SK-N-MC (cell line): ENCODE measurements at regions not wholly inside any gene's neighbourhood (a gene's known extent, or its start where the extent isn't known, plus 50 kb on each side); places are given as distances from the start of the nearest gene placed in this dataset.

Experiments
- DNase-seq: peaks from one replicate; pipeline ENCODE4 v3.0.0-alpha.2; 2011; ENCODE audit warnings: low read depth, low spot score
- H3K27ac ChIP-seq: fragments of 200-600 bp; sonication (generic); 2 replicates; pipeline ENCODE4 v1.5.1; 2016; ENCODE audit warnings: mixed run types
- H3K36me3 ChIP-seq: fragments of 200-600 bp; sonication (generic); 2 replicates; pipeline ENCODE4 v1.6.1; 2017; ENCODE audit warnings: antibody characterized with exemption, low read length, mixed read lengths; ENCODE audit not compliant: insufficient read depth
- H3K4me3 ChIP-seq: fragments of 200-600 bp; sonication (generic); 2 replicates; pipeline ENCODE4 v1.5.1; 2016
- H3K9ac ChIP-seq: fragments of 200-600 bp; sonication (generic); 2 replicates; pipeline ENCODE4 v1.8.0; 2017; ENCODE audit warnings: mixed run types, mixed read lengths; ENCODE audit not compliant: insufficient read length
- H3K9me3 ChIP-seq: fragments of 200-600 bp; sonication (generic); 2 replicates; pipeline ENCODE4 v1.6.1; 2017; ENCODE audit warnings: low read depth, mild to moderate bottlenecking, antibody characterized with exemption, low read length, moderate library complexity, mixed read lengths
- EZH2 ChIP-seq: fragments of 200-600 bp; sonication (generic); IDR thresholded peaks from one replicate; pipeline ENCODE4 v1.6.1; 2017; ENCODE audit warnings: antibody characterized with exemption
- FOXP2 ChIP-seq: optimal IDR thresholded peaks from 2 replicates; pipeline ENCODE3; 2011; ENCODE audit warnings: mild to moderate bottlenecking, moderate library complexity; ENCODE audit not compliant: insufficient read depth; ENCODE audit errors: extremely low read length, control extremely low read depth
- POLR2AphosphoS5 ChIP-seq: IDR thresholded peaks from 2 replicates; pipeline ENCODE4 v1.6.1; 2012; ENCODE audit warnings: mild to moderate bottlenecking, low read depth, low read length, borderline replicate concordance

- TF ChIP-seq POLR2AphosphoS5, result no peak
- no peak for TF ChIP-seq FOXP2
- no peak for TF ChIP-seq EZH2
- no peak overlapping the region for H3K9ac ChIP-seq
- peak overlapping the region; percentile 81; the same call in 1 of the 2 replicates for H3K27ac ChIP-seq
These were observed 53.1 kb downstream of the CH25H start for GRCh38 chr10:89153971-89154370.

GRCh38 chr10:89153116-89153515 is 54.0 kb downstream of the CH25H start:
- peak overlapping the region; percentile 7; the same call in 1 of the 2 replicates for H3K4me3 ChIP-seq
- TF ChIP-seq FOXP2, result no peak
- no peak for TF ChIP-seq POLR2AphosphoS5
- no peak for TF ChIP-seq EZH2
- H3K9ac ChIP-seq, result no peak overlapping the region
- peak overlapping the region; percentile 81 for H3K27ac ChIP-seq
- no peaks in the 10 kb centered on the region for H3K9me3 ChIP-seq
- no peaks in the 10 kb centered on the region for H3K36me3 ChIP-seq
- no peak for DNase-seq

More at GRCh38 chr10:89153971-89154370, 53.1 kb downstream of the CH25H start:
- Histone ChIP-seq H3K36me3 (no peaks in the 10 kb centered on the region), H3K9me3 (no peaks in the 10 kb centered on the region), H3K4me3 (no peak overlapping the region)
- DNase-seq, result no peak

- TF ChIP-seq EZH2, result no peak
- no peak for TF ChIP-seq FOXP2
- no peak for TF ChIP-seq POLR2AphosphoS5
- Histone ChIP-seq H3K27ac (no peak overlapping the region), H3K9ac (no peak overlapping the region), H3K9me3 (no peaks in the 10 kb centered on the region), H3K4me3 (no peak overlapping the region), H3K36me3 (no peaks in the 10 kb centered on the region)
- no peak for DNase-seq
These were observed 55.3 kb downstream of the CH25H start for GRCh38 chr10:89151857-89152256.

GRCh38 chr10:89148061-89148460 is 59.1 kb downstream of the CH25H start:
- Histone ChIP-seq H3K9ac (no peak overlapping the region), H3K36me3 (no peaks in the 10 kb centered on the region), H3K27ac (no peak overlapping the region), H3K4me3 (no peak overlapping the region), H3K9me3 (no peaks in the 10 kb centered on the region)
- no peak for DNase-seq
- TF ChIP-seq POLR2AphosphoS5 (no peak), EZH2 (no peak), FOXP2 (no peak)

- no peak overlapping the region for H3K9ac ChIP-seq
- no peak overlapping the region for H3K4me3 ChIP-seq
- no peak overlapping the region for H3K27ac ChIP-seq
- H3K36me3 ChIP-seq, result no peaks in the 10 kb centered on the region
- DNase-seq, result no peak
- H3K9me3 ChIP-seq, result no peaks in the 10 kb centered on the region
- no peak for TF ChIP-seq EZH2
- TF ChIP-seq POLR2AphosphoS5, result no peak
- TF ChIP-seq FOXP2, result no peak
These were observed 59.9 kb downstream of the CH25H start for GRCh38 chr10:89147256-89147655.

- Histone ChIP-seq H3K9me3 (no peaks in the 10 kb centered on the region), H3K4me3 (no peak overlapping the region), H3K27ac (no peak overlapping the region), H3K36me3 (no peaks in the 10 kb centered on the region), H3K9ac (no peak overlapping the region)
- TF ChIP-seq POLR2AphosphoS5 (no peak), EZH2 (no peak), FOXP2 (no peak)
- no peak for DNase-seq
These were observed 62.3 kb downstream of the CH25H start for GRCh38 chr10:89144836-89145235.

- H3K4me3 ChIP-seq, result no peak overlapping the region
- H3K36me3 ChIP-seq, result no peaks in the 10 kb centered on the region
- H3K9me3 ChIP-seq, result no peaks in the 10 kb centered on the region
- TF ChIP-seq FOXP2, result no peak
- no peak for TF ChIP-seq EZH2
- no peak for TF ChIP-seq POLR2AphosphoS5
- no peak overlapping the region for H3K9ac ChIP-seq
- no peak for DNase-seq
- no peak overlapping the region for H3K27ac ChIP-seq
These were observed 64.5 kb downstream of the CH25H start for GRCh38 chr10:89142590-89142989.

- Histone ChIP-seq H3K27ac (peak overlapping the region; percentile 95), H3K4me3 (no peak overlapping the region; the same call in 1 of the 2 replicates), H3K9ac (peak overlapping the region; percentile 53), H3K9me3 (no peaks in the 10 kb centered on the region), H3K36me3 (no peaks in the 10 kb centered on the region)
- TF ChIP-seq FOXP2, result no peak
- no peak for TF ChIP-seq EZH2
- no peak for TF ChIP-seq POLR2AphosphoS5
- no peak for DNase-seq
These were observed 68.2 kb downstream of the CH25H start for GRCh38 chr10:89138755-89139490.
